ENCODE measurements at regions not wholly inside any gene's neighbourhood (a gene's known extent, or its start where the extent isn't known, plus 50 kb on each side); places are given as distances from the start of the nearest gene placed in this dataset.
"Not testable (repeated sequence)": the region's sequence is repeated elsewhere in the genome, so short reads cannot be mapped to it uniquely, and the experiment has no call there.

- DNase-seq (ENCODE audit: low spot score), result peak; percentile 30
Observed at GRCh38 chr5:126677121-126677520, 76.4 kb downstream of the PHAX start.

- DNase-seq (ENCODE audit: low spot score), result no peak
Observed at GRCh38 chr5:126680191-126680817, 79.6 kb downstream of the PHAX start.

GRCh38 chr5:126681314-126681713 is 80.6 kb downstream of the PHAX start:
- DNase-seq (ENCODE audit: low spot score), result not testable (repeated sequence)

- no peak for DNase-seq (ENCODE audit: low spot score)
Observed at GRCh38 chr5:126681970-126682369, 81.2 kb downstream of the PHAX start.

GRCh38 chr5:126682856-126683255 is 82.1 kb downstream of the PHAX start:
- no peak for DNase-seq (ENCODE audit: low spot score)

- DNase-seq (ENCODE audit: low spot score), result no peak
Observed at GRCh38 chr5:126683912-126684311, 83.2 kb downstream of the PHAX start.

- not testable (repeated sequence) for DNase-seq (ENCODE audit: low spot score)
Observed at GRCh38 chr5:126684656-126685442, 84.1 kb downstream of the PHAX start.

- DNase-seq (ENCODE audit: low spot score), result no peak
Observed at GRCh38 chr5:126686451-126687126, 85.8 kb downstream of the PHAX start.

GRCh38 chr5:126692971-126693370 is 84.0 kb upstream of the LMNB1 start:
- DNase-seq (ENCODE audit: low spot score), result no peak

- DNase-seq (ENCODE audit: low spot score), result no peak
Observed at GRCh38 chr5:126693806-126694205, 83.1 kb upstream of the LMNB1 start.

GRCh38 chr5:126694403-126694802 is 82.5 kb upstream of the LMNB1 start:
- no peak for DNase-seq (ENCODE audit: low spot score)

- no peak for DNase-seq (ENCODE audit: low spot score)
Observed at GRCh38 chr5:126695091-126695490, 81.8 kb upstream of the LMNB1 start.

- no peak for DNase-seq (ENCODE audit: low spot score)
Observed at GRCh38 chr5:126707080-126707479, 69.9 kb upstream of the LMNB1 start.

GRCh38 chr5:126715765-126716164 is 61.2 kb upstream of the LMNB1 start:
- DNase-seq (ENCODE audit: low spot score), result no peak

GRCh38 chr5:126716861-126717260 is 60.1 kb upstream of the LMNB1 start:
- no peak for DNase-seq (ENCODE audit: low spot score)

GRCh38 chr5:126718236-126718868 is 58.6 kb upstream of the LMNB1 start:
- DNase-seq (ENCODE audit: low spot score), result no peak

GRCh38 chr5:126720369-126720768 is 56.6 kb upstream of the LMNB1 start:
- no peak for DNase-seq (ENCODE audit: low spot score)

GRCh38 chr5:126723643-126724042 is 53.3 kb upstream of the LMNB1 start:
- no peak for DNase-seq (ENCODE audit: low spot score)

Data from hematopoietic multipotent progenitor cell treated with erythropoietin and hydrocortisone succinate and interleukin-3 and kit ligand, for 15 days (in vitro differentiated cells).